OCI-LY3 (cell line): ENCODE measurements at regions not wholly inside any gene's neighbourhood (a gene's known extent, or its start where the extent isn't known, plus 50 kb on each side); places are given as distances from the start of the nearest gene placed in this dataset.

Source experiments
- H2AFZ ChIP-seq: fragments of 200-600, 300-600 bp; shearing (Covaris generic); 2 replicates; pipeline ENCODE4 v1.6.0; 2014; ENCODE audit warnings: antibody characterized with exemption, low read depth, low read length
- H3K27ac ChIP-seq: fragments of 200-600, 300-600 bp; sonication (generic); 2 replicates; pipeline ENCODE4 v1.5.1; 2014; ENCODE audit warnings: mild to moderate bottlenecking, low read length, moderate library complexity, mixed read lengths
- H3K27me3 ChIP-seq: fragments of 200-600, 300-600 bp; sonication (generic); 2 replicates; pipeline ENCODE4 v1.6.1; 2014; ENCODE audit warnings: low read depth, low read length, mixed read lengths
- H3K36me3 ChIP-seq: fragments of 200-600, 300-600 bp; sonication (generic); replicated peaks from 2 replicates; pipeline ENCODE3; 2014; ENCODE audit warnings: low read depth, low read length, mixed read lengths
- H3K4me1 ChIP-seq: fragments of 300-600, 200-600 bp; sonication (generic); 2 replicates; pipeline ENCODE4 v1.6.1; 2014; ENCODE audit warnings: low read length, mixed read lengths
- H3K4me2 ChIP-seq: fragments of 200-600, 300-600 bp; sonication (generic); 2 replicates; pipeline ENCODE4 v1.6.1; 2014; ENCODE audit warnings: low read length, mixed read lengths
- H3K4me3 ChIP-seq: fragments of 300-600, 200-600 bp; sonication (generic); 2 replicates; pipeline ENCODE4 v1.5.1; 2014; ENCODE audit warnings: antibody characterized with exemption, mild to moderate bottlenecking, low read length, moderate library complexity
- H3K79me2 ChIP-seq: fragments of 300-600, 200-600 bp; shearing (Covaris generic); 2 replicates; pipeline ENCODE4 v1.6.1; 2014; ENCODE audit warnings: mild to moderate bottlenecking, low read length, mixed read lengths
- H3K9ac ChIP-seq: fragments of 300-600, 200-600 bp; shearing (Covaris generic); 2 replicates; pipeline ENCODE4 v1.6.0; 2014; ENCODE audit warnings: mild to moderate bottlenecking, low read length, moderate library complexity
- H3K9me3 ChIP-seq: fragments of 200-600, 300-600 bp; shearing (Covaris generic); 2 replicates; pipeline ENCODE4 v1.6.1; 2014; ENCODE audit warnings: low read length, mixed read lengths; ENCODE audit not compliant: insufficient read depth
- H4K20me1 ChIP-seq: fragments of 200-600, 300-600 bp; sonication (generic); 2 replicates; pipeline ENCODE4 v1.6.1; 2016; ENCODE audit warnings: low read length, mixed read lengths; ENCODE audit not compliant: insufficient read depth
- EZH2phosphoT487 ChIP-seq: fragments of 200-600 bp; shearing (Covaris generic); IDR thresholded peaks from 2 replicates; pipeline ENCODE4 v1.6.1; 2018; ENCODE audit warnings: antibody characterized with exemption, mixed run types, low read depth
- TF ChIP-seq, protein P1 (sequence below): fragments of 200-600, 300-600 bp; sonication (generic); IDR thresholded peaks from 2 replicates; pipeline ENCODE4 v1.5.1; 2014; ENCODE audit warnings: antibody characterized with exemption, low read length, low read depth

DNA sequence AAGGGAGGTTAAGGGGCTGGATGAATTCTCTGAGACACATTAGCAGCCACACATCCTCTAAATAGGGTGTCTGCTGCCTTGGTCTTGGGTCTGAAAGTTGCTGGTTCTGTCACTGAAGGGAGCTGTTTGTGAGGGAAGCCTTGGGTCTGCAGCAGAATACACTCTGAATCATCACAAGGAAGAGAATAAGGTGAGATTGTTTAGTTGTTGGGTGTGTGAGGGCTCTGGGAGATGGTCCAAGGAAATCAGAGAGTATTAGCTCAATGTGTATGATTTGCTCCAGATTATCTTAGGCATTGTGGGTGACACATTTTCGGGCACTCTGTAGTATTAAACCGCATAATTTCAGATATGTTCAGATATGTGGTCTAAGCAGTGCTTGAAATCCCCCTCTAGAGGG, 548.5 kb downstream of the SLC4A3 start:
- Histone ChIP-seq H3K9ac (no peak overlapping the region), H3K27me3 (no peaks in the 10 kb centered on the region), H3K36me3 (no peaks in the 10 kb centered on the region), H3K27ac (no peak overlapping the region), H3K4me2 (no peak overlapping the region), H3K9me3 (no peaks in the 10 kb centered on the region), H3K79me2 (no peaks in the 10 kb centered on the region), H2AFZ (no peak overlapping the region), H3K4me3 (no peak overlapping the region), H4K20me1 (no peaks in the 10 kb centered on the region), H3K4me1 (no peaks in the 10 kb centered on the region)
- TF ChIP-seq, protein P1, sequence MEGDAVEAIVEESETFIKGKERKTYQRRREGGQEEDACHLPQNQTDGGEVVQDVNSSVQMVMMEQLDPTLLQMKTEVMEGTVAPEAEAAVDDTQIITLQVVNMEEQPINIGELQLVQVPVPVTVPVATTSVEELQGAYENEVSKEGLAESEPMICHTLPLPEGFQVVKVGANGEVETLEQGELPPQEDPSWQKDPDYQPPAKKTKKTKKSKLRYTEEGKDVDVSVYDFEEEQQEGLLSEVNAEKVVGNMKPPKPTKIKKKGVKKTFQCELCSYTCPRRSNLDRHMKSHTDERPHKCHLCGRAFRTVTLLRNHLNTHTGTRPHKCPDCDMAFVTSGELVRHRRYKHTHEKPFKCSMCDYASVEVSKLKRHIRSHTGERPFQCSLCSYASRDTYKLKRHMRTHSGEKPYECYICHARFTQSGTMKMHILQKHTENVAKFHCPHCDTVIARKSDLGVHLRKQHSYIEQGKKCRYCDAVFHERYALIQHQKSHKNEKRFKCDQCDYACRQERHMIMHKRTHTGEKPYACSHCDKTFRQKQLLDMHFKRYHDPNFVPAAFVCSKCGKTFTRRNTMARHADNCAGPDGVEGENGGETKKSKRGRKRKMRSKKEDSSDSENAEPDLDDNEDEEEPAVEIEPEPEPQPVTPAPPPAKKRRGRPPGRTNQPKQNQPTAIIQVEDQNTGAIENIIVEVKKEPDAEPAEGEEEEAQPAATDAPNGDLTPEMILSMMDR, result no peak
- no peak for TF ChIP-seq EZH2phosphoT487

DNA sequence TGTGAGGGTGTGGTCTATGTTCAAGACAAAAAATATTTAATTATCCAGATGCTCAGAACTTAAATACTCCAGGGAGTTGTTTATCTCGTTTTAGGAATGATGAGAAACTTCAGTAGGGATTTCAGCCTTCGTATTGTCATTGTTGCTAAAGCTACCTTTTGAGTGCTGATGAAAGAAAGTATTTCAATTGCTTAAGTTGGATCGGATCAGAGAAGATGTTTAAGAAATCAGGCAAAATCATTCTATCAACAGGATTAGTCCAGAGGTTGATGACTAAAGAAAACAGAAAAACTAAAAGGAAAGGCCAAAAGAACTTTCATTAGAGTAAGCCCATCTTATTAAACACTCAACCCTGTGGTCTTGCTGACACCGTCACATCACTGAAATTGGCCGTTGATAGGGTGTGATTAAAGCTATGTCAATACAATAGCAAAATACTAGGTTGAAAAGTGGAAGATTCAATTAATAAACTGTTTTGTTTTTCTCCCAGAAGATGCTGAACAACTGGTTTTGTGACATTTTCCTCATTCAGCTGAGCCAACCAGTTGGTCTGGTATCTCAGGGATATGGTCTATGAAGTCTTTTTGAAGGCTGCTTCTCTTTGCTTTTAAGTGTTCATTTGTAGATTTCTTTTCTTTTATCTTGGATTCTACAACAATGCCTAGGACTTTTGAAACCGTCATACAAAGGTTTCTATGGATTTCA, 551.7 kb downstream of the SLC4A3 start:
- no peaks in the 10 kb centered on the region for H3K27me3 ChIP-seq
- H3K9me3 ChIP-seq, result no peaks in the 10 kb centered on the region
- H2AFZ ChIP-seq, result no peak overlapping the region
- no peaks in the 10 kb centered on the region for H4K20me1 ChIP-seq
- TF ChIP-seq, protein P1, result no peak
- TF ChIP-seq EZH2phosphoT487, result no peak
- no peak overlapping the region for H3K4me3 ChIP-seq
- H3K9ac ChIP-seq, result no peak overlapping the region
- no peak overlapping the region for H3K27ac ChIP-seq
- no peaks in the 10 kb centered on the region for H3K36me3 ChIP-seq
- H3K79me2 ChIP-seq, result no peaks in the 10 kb centered on the region
- H3K4me2 ChIP-seq, result no peak overlapping the region
- no peaks in the 10 kb centered on the region for H3K4me1 ChIP-seq

- Histone ChIP-seq H3K9ac (no peak overlapping the region), H3K4me3 (no peak overlapping the region), H4K20me1 (no peaks in the 10 kb centered on the region), H3K79me2 (no peaks in the 10 kb centered on the region), H3K36me3 (no peaks in the 10 kb centered on the region), H3K4me2 (no peak overlapping the region), H3K27ac (no peak overlapping the region), H3K9me3 (no peaks in the 10 kb centered on the region), H3K4me1 (no peaks in the 10 kb centered on the region), H3K27me3 (no peaks in the 10 kb centered on the region), H2AFZ (no peak overlapping the region)
- TF ChIP-seq EZH2phosphoT487, result no peak
- TF ChIP-seq, protein P1, result no peak
Measured at GRCh38 chr2:220181165-220181564, 553.7 kb downstream of the SLC4A3 start.

DNA sequence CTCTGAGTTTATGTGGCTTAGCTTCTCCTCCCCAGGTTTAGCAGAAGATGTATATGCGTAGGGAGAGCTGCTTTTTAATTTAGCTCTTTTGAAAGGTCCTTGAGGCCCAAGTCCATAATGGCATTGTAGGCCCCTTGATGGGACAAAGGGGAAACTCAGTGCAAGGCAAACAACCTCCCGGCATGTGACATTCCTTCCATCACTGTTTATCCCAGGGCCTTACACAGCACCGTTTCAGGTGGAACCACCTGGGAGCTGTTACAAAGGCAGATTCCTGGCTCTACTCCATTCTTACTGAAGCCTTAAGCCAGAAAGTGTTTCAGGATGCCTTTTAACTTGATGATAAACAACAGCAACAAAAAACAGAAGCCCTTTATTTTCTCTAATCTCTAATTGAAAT, 555.4 kb downstream of the SLC4A3 start:
- H3K4me2 ChIP-seq, result no peak overlapping the region
- no peak for TF ChIP-seq EZH2phosphoT487
- TF ChIP-seq, protein P1, result no peak
- H3K27me3 ChIP-seq, result no peaks in the 10 kb centered on the region
- peaks cover 3% of the 10 kb centered on the region for H3K4me1 ChIP-seq
- H4K20me1 ChIP-seq, result no peaks in the 10 kb centered on the region
- H3K9me3 ChIP-seq, result no peaks in the 10 kb centered on the region
- no peak overlapping the region for H3K27ac ChIP-seq
- H3K9ac ChIP-seq, result no peak overlapping the region
- no peaks in the 10 kb centered on the region for H3K79me2 ChIP-seq
- H3K36me3 ChIP-seq, result no peaks in the 10 kb centered on the region
- H3K4me3 ChIP-seq, result no peak overlapping the region
- H2AFZ ChIP-seq, result no peak overlapping the region
